H9 (cell line): ENCODE measurements at regions not wholly inside any gene's neighbourhood (a gene's known extent, or its start where the extent isn't known, plus 50 kb on each side); places are given as distances from the start of the nearest gene placed in this dataset.

Experiments
- DNase-seq: peaks from one replicate; pipeline ENCODE4 v3.0.0-alpha.2; 2017
- H2AFZ ChIP-seq: one replicate; pipeline ENCODE4 v1.6.1; 2013; ENCODE audit warnings: mild to moderate bottlenecking, low read length, control low read depth, moderate library complexity
- H2AK5ac ChIP-seq: 2 replicates; pipeline ENCODE4 v1.6.1; 2013; ENCODE audit warnings: low read length, control low read depth, mixed read lengths; ENCODE audit not compliant: insufficient read length
- H2BK120ac ChIP-seq: one replicate; pipeline ENCODE4 v1.6.1; 2013; ENCODE audit warnings: low read depth, mild to moderate bottlenecking, low read length, control low read depth, inconsistent platforms; ENCODE audit not compliant: poor library complexity, severe bottlenecking
- H2BK12ac ChIP-seq: 2 replicates; pipeline ENCODE4 v1.6.1; 2013; ENCODE audit warnings: low read length, control low read depth, mixed read lengths, low read depth; ENCODE audit not compliant: insufficient read length
- H2BK15ac ChIP-seq: 2 replicates; pipeline ENCODE4 v1.6.1; 2013; ENCODE audit warnings: low read depth, low read length, control low read depth
- H2BK20ac ChIP-seq: one replicate; pipeline ENCODE4 v1.6.1; 2013; ENCODE audit warnings: low read depth, mild to moderate bottlenecking, low read length, control low read depth, inconsistent platforms; ENCODE audit not compliant: poor library complexity, severe bottlenecking
- H2BK5ac ChIP-seq: 2 replicates; pipeline ENCODE4 v1.6.1; 2013; ENCODE audit warnings: low read length, control low read depth, mixed read lengths; ENCODE audit not compliant: insufficient read length
- H3K14ac ChIP-seq: 2 replicates; pipeline ENCODE4 v1.6.1; 2013; ENCODE audit warnings: low read length, control low read depth; ENCODE audit not compliant: insufficient read depth
- H3K18ac ChIP-seq: 2 replicates; pipeline ENCODE4 v1.6.1; 2013; ENCODE audit warnings: low read depth, mild to moderate bottlenecking, mixed read lengths, low read length, control low read depth; ENCODE audit not compliant: insufficient read length
- H3K23ac ChIP-seq: 2 replicates; pipeline ENCODE4 v1.6.1; 2013; ENCODE audit warnings: low read length, control low read depth, mixed read lengths, low read depth; ENCODE audit not compliant: insufficient read length
- H3K23me2 ChIP-seq: 2 replicates; pipeline ENCODE4 v1.6.1; 2013; ENCODE audit warnings: low read depth, mild to moderate bottlenecking, mixed read lengths, low read length, control low read depth; ENCODE audit not compliant: insufficient read length, poor library complexity, severe bottlenecking
- H3K27ac ChIP-seq: 2 replicates; pipeline ENCODE4 v1.5.1; 2013; ENCODE audit warnings: low read length, control low read depth, mixed read lengths, low read depth; ENCODE audit not compliant: insufficient read length
- H3K27me3 ChIP-seq: 2 replicates; pipeline ENCODE4 v1.6.1; 2013; ENCODE audit warnings: low read length, control low read depth, inconsistent platforms; ENCODE audit not compliant: insufficient read depth
- H3K4ac ChIP-seq: 2 replicates; pipeline ENCODE4 v1.6.1; 2013; ENCODE audit warnings: low read depth, mild to moderate bottlenecking, control low read depth, inconsistent platforms, low read length, moderate library complexity
- H3K4me1 ChIP-seq: 2 replicates; pipeline ENCODE4 v1.6.1; 2013; ENCODE audit warnings: low read length, control low read depth, inconsistent platforms; ENCODE audit not compliant: insufficient read depth
- H3K4me2 ChIP-seq: 2 replicates; pipeline ENCODE4 v1.6.1; 2013; ENCODE audit warnings: low read length, control low read depth, mixed read lengths; ENCODE audit not compliant: insufficient read length, insufficient read depth
- H3K56ac ChIP-seq: 2 replicates; pipeline ENCODE4 v1.6.1; 2013; ENCODE audit warnings: low read depth, mild to moderate bottlenecking, mixed read lengths, low read length, control low read depth; ENCODE audit not compliant: insufficient read length
- H3K79me1 ChIP-seq: 2 replicates; pipeline ENCODE4 v1.6.1; 2013; ENCODE audit warnings: low read depth, mild to moderate bottlenecking, moderate library complexity, low read length, control low read depth, inconsistent platforms; ENCODE audit not compliant: insufficient read depth, poor library complexity, severe bottlenecking
- H3K79me2 ChIP-seq: 2 replicates; pipeline ENCODE4 v1.6.1; 2013; ENCODE audit warnings: low read length, control low read depth, inconsistent platforms; ENCODE audit not compliant: insufficient read depth
- H3K9ac ChIP-seq: 2 replicates; pipeline ENCODE4 v1.6.1; 2013; ENCODE audit warnings: low read length, control low read depth, mixed read lengths; ENCODE audit not compliant: insufficient read length; ENCODE audit errors: extremely low read depth
- H3K9me3 ChIP-seq: one replicate; pipeline ENCODE4 v1.6.1; 2013; ENCODE audit warnings: low read depth, low read length, inconsistent platforms; ENCODE audit not compliant: control insufficient read depth
- H3T11ph ChIP-seq: one replicate; pipeline ENCODE4 v1.6.1; 2013; ENCODE audit warnings: mild to moderate bottlenecking, low read length, control low read depth, inconsistent platforms
- H4K20me1 ChIP-seq: one replicate; pipeline ENCODE4 v1.6.1; 2013; ENCODE audit not compliant: control insufficient read depth, insufficient read length, insufficient read depth
- H4K5ac ChIP-seq: 2 replicates; pipeline ENCODE4 v1.6.1; 2013; ENCODE audit warnings: low read depth, mild to moderate bottlenecking, mixed read lengths, low read length, control low read depth; ENCODE audit not compliant: insufficient read length
- H4K8ac ChIP-seq: replicated peaks from 2 replicates; pipeline ENCODE4 v1.6.1; 2013; ENCODE audit warnings: low read length, control low read depth, mixed read lengths, low read depth; ENCODE audit not compliant: insufficient read length
- H4K91ac ChIP-seq: 2 replicates; pipeline ENCODE4 v1.6.1; 2013; ENCODE audit warnings: low read depth, mild to moderate bottlenecking, moderate library complexity, mixed read lengths, low read length, control low read depth; ENCODE audit not compliant: insufficient read length
- H3K27ac Mint-ChIP-seq, 3 experiments: 2 replicates in 2 of 3; 3 replicates in 1 of 3; pipeline ENCODE4 v1.8.0; 2020 to 2021; ENCODE audit warnings: mixed read lengths in 3 of 3, mild to moderate bottlenecking in 1 of 3, moderate library complexity in 1 of 3
- H3K27me3 Mint-ChIP-seq: 2 replicates; pipeline ENCODE4 v1.8.0; 2021; ENCODE audit warnings: low read depth, mild to moderate bottlenecking, moderate library complexity, mixed read lengths
- H3K36me3 Mint-ChIP-seq, 3 experiments: 2 replicates in 2 of 3; 3 replicates in 1 of 3; pipeline ENCODE4 v1.8.0; 2020 to 2021; ENCODE audit warnings: low read depth in 3 of 3, mixed read lengths in 3 of 3; ENCODE audit not compliant: insufficient read depth in 1 of 3
- H3K4me1 Mint-ChIP-seq, 2 experiments: 2 replicates each; pipeline ENCODE4 v1.8.0; 2020; ENCODE audit warnings: mixed read lengths in 2 of 2
- H3K4me3 Mint-ChIP-seq, 2 experiments: 2 replicates in 1 of 2; 3 replicates in 1 of 2; pipeline ENCODE4 v1.8.0; 2020 to 2021; ENCODE audit warnings: mild to moderate bottlenecking in 2 of 2, mixed read lengths in 2 of 2, moderate library complexity in 1 of 2
- H3K9me3 Mint-ChIP-seq, 2 experiments: 2 replicates in 1 of 2; 3 replicates in 1 of 2; pipeline ENCODE4 v1.8.0; 2020; ENCODE audit warnings: mild to moderate bottlenecking in 2 of 2, mixed read lengths in 2 of 2, moderate library complexity in 1 of 2
- WGBS: extraction: QIAGEN DNeasy Blood & Tissue Kit; methylation state at CpG from one replicate; pipeline ENCODE4 v1.1.7; 2013; ENCODE audit warnings: missing lambda C conversion rate, low lambda C conversion rate, mixed read lengths; ENCODE audit not compliant: insufficient read length; ENCODE audit errors: extremely low coverage; 5-methylcytosine and 5-hydroxymethylcytosine counted together
- TF ChIP-seq, protein P1 (sequence below): fragments of 200-600 bp; sonication (generic); conservative IDR thresholded peaks from 3 replicates; pipeline ENCODE4 v1.8.0; 2021; ENCODE audit warnings: antibody characterized with exemption, mild to moderate bottlenecking

DNA sequence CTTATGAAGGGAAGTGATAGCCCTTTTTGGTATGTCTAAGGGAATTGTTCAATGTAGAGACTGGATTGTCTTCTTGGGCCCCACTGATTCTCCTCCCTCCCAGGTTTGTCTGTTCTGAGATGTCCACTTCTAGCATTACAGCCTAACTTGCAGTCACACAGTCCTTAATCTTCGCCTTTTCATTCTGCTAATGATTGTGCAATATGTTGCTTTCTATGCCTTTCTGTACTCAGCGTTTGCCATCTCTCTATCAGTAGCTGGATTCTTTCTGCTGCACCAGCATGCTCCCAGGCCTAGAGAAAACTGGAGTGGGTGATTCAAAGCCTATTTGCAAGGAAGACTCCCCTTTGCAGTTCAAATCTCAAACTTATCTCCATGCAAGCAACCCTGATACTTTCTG is 307.5 kb upstream of the DACH1 start:
- H3T11ph ChIP-seq, result no peak overlapping the region
- no peak overlapping the region for H3K4me2 ChIP-seq
- no peak overlapping the region for H3K4ac ChIP-seq
- H3K27ac ChIP-seq, result no peak overlapping the region
- no peak overlapping the region for H2BK5ac ChIP-seq
- no peaks in the 10 kb centered on the region for H3K23me2 ChIP-seq
- no peak overlapping the region for H2BK15ac ChIP-seq
- no peaks in the 10 kb centered on the region for H4K20me1 ChIP-seq
- H2AK5ac ChIP-seq, result no peak overlapping the region
- no peaks in the 10 kb centered on the region for H3K79me1 ChIP-seq
- no peaks in the 10 kb centered on the region for H3K4me1 ChIP-seq
- no peak overlapping the region for H4K5ac ChIP-seq
- no peak overlapping the region for H3K18ac ChIP-seq
- no peak overlapping the region for H3K23ac ChIP-seq
- TF ChIP-seq, protein P1, sequence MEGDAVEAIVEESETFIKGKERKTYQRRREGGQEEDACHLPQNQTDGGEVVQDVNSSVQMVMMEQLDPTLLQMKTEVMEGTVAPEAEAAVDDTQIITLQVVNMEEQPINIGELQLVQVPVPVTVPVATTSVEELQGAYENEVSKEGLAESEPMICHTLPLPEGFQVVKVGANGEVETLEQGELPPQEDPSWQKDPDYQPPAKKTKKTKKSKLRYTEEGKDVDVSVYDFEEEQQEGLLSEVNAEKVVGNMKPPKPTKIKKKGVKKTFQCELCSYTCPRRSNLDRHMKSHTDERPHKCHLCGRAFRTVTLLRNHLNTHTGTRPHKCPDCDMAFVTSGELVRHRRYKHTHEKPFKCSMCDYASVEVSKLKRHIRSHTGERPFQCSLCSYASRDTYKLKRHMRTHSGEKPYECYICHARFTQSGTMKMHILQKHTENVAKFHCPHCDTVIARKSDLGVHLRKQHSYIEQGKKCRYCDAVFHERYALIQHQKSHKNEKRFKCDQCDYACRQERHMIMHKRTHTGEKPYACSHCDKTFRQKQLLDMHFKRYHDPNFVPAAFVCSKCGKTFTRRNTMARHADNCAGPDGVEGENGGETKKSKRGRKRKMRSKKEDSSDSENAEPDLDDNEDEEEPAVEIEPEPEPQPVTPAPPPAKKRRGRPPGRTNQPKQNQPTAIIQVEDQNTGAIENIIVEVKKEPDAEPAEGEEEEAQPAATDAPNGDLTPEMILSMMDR, result no peak
- H4K91ac ChIP-seq, result no peak overlapping the region
- Mint-ChIP-seq H3K27me3 (no peaks in the 10 kb centered on the region; the same call in 1 of the 2 replicates), H3K4me1 (peaks cover 0 to 5% of the 10 kb centered on the region in 2 experiments; a peak in 1 of 4 replicates), H3K36me3 (no peaks in the 10 kb centered on the region), H3K9me3 (no peaks in the 10 kb centered on the region), H3K27ac (no peak overlapping the region), H3K4me3 (no peak overlapping the region)
- no peak overlapping the region for H4K8ac ChIP-seq
- no peak overlapping the region for H3K14ac ChIP-seq
- WGBS, result no CpG with 5 or more reads among the region's 2 CpGs
- H3K9me3 ChIP-seq, result no peaks in the 10 kb centered on the region
- H3K27me3 ChIP-seq, result no peaks in the 10 kb centered on the region
- no peak overlapping the region for H2BK12ac ChIP-seq
- no peak overlapping the region for H2BK20ac ChIP-seq
- DNase-seq, result no peak
- no peak overlapping the region for H3K56ac ChIP-seq
- no peak overlapping the region for H2AFZ ChIP-seq
- H3K79me2 ChIP-seq, result no peaks in the 10 kb centered on the region
- H2BK120ac ChIP-seq, result no peak overlapping the region
- H3K9ac ChIP-seq, result no peak overlapping the region
